HG03469 (cell line): ENCODE measurements at regions not wholly inside any gene's neighbourhood (a gene's known extent, or its start where the extent isn't known, plus 50 kb on each side); places are given as distances from the start of the nearest gene placed in this dataset.
"Not testable (repeated sequence)": the region's sequence is repeated elsewhere in the genome, so short reads cannot be mapped to it uniquely, and the experiment has no call there.

Source experiments
- ATAC-seq: cut with Tn5 transposase; IDR thresholded peaks from one replicate; pipeline ENCODE4 v1.9.1; 2021; ENCODE audit warnings: mild to moderate bottlenecking, moderate library complexity, moderate number of reproducible peaks; ENCODE audit not compliant: unreplicated experiment

GRCh38 chr17:62159994-62160393, 94.9 kb upstream of the MED13 start:
- no peak for ATAC-seq

GRCh38 chr17:62156949-62157348, 91.9 kb upstream of the MED13 start:
- ATAC-seq: no peak

- ATAC-seq: no peak
Measured at GRCh38 chr17:62154909-62155308, 89.8 kb upstream of the MED13 start.

GRCh38 chr17:62150471-62150870, 85.4 kb upstream of the MED13 start:
- no peak for ATAC-seq

- no peak for ATAC-seq
Measured at GRCh38 chr17:62149961-62150360, 84.9 kb upstream of the MED13 start.

- no peak for ATAC-seq
Measured at GRCh38 chr17:62147284-62147683, 82.2 kb upstream of the MED13 start.

GRCh38 chr17:62140836-62141235, 75.8 kb upstream of the MED13 start:
- ATAC-seq: no peak

- no peak for ATAC-seq
Measured at GRCh38 chr17:62140376-62140775, 75.3 kb upstream of the MED13 start.

GRCh38 chr17:62139690-62140354, 74.7 kb upstream of the MED13 start:
- ATAC-seq: not testable (repeated sequence)

GRCh38 chr17:62139141-62139540, 74.1 kb upstream of the MED13 start:
- no peak for ATAC-seq

GRCh38 chr17:62138676-62139121, 73.6 kb upstream of the MED13 start:
- not testable (repeated sequence) for ATAC-seq

- ATAC-seq: not testable (repeated sequence)
Measured at GRCh38 chr17:62137734-62138624, 72.9 kb upstream of the MED13 start.

GRCh38 chr17:62137013-62137733, 72.1 kb upstream of the MED13 start:
- not testable (repeated sequence) for ATAC-seq

GRCh38 chr17:62135742-62136141, 70.7 kb upstream of the MED13 start:
- no peak for ATAC-seq

- not testable (repeated sequence) for ATAC-seq
Measured at GRCh38 chr17:62135096-62135495, 70.0 kb upstream of the MED13 start.

- ATAC-seq: no peak
Measured at GRCh38 chr17:62134397-62134796, 69.3 kb upstream of the MED13 start.

- not testable (repeated sequence) for ATAC-seq
Measured at GRCh38 chr17:62131271-62131670, 66.2 kb upstream of the MED13 start.

- ATAC-seq: no peak
Measured at GRCh38 chr17:62130739-62131138, 65.7 kb upstream of the MED13 start.

- ATAC-seq: no peak
Measured at GRCh38 chr17:62126292-62126691, 61.2 kb upstream of the MED13 start.

GRCh38 chr17:62125307-62125706, 60.2 kb upstream of the MED13 start:
- no peak for ATAC-seq

GRCh38 chr17:62121025-62121730, 56.1 kb upstream of the MED13 start:
- ATAC-seq: no peak
